RWPE2 (cell line): ENCODE measurements at regions not wholly inside any gene's neighbourhood (a gene's known extent, or its start where the extent isn't known, plus 50 kb on each side); places are given as distances from the start of the nearest gene placed in this dataset.
"Not testable (repeated sequence)": the region's sequence is repeated elsewhere in the genome, so short reads cannot be mapped to it uniquely, and the experiment has no call there.

Source experiments
- ATAC-seq: fragments of 200-7000 bp; cut with Tn5 transposase; 3 replicates; pipeline ENCODE4 v1.9.1; 2021; ENCODE audit warnings: low read depth
- DNase-seq: peaks from one replicate; pipeline ENCODE4 v3.0.0-alpha.2; 2020; ENCODE audit warnings: low spot score
- H3K27ac ChIP-seq: fragments of 450-650 bp; 2 replicates; pipeline ENCODE4 v1.5.1; 2017; ENCODE audit warnings: mild to moderate bottlenecking; ENCODE audit not compliant: poor library complexity, severe bottlenecking
- H3K27me3 ChIP-seq: fragments of 250-450 bp; sonication (Bioruptor Pico); 2 replicates; pipeline ENCODE4 v1.5.1; 2021; ENCODE audit warnings: mild to moderate bottlenecking, moderate library complexity; ENCODE audit not compliant: insufficient read depth, poor library complexity, severe bottlenecking
- H3K36me3 ChIP-seq: fragments of 250-450 bp; sonication (Bioruptor Pico); 2 replicates; pipeline ENCODE4 v1.5.1; 2020; ENCODE audit warnings: low read depth, mild to moderate bottlenecking, moderate library complexity
- H3K4me1 ChIP-seq: fragments of 250-450 bp; sonication (Bioruptor Pico); 2 replicates; pipeline ENCODE4 v1.5.1; 2021; ENCODE audit warnings: mild to moderate bottlenecking, moderate library complexity; ENCODE audit not compliant: insufficient read depth, poor library complexity, severe bottlenecking
- H3K4me3 ChIP-seq: fragments of 250-450 bp; sonication (Bioruptor Pico); 2 replicates; pipeline ENCODE4 v1.5.1; 2021; ENCODE audit warnings: mild to moderate bottlenecking, moderate library complexity; ENCODE audit not compliant: severe bottlenecking
- H3K9me3 ChIP-seq: fragments of 250-450 bp; sonication (Bioruptor Pico); 2 replicates; pipeline ENCODE4 v1.5.1; 2021; ENCODE audit warnings: mild to moderate bottlenecking, moderate library complexity; ENCODE audit not compliant: severe bottlenecking
- CTCF ChIP-seq: fragments of 450-650 bp; IDR thresholded peaks from one replicate; pipeline ENCODE4 v1.5.1; 2017; ENCODE audit warnings: mild to moderate bottlenecking, moderate library complexity; ENCODE audit not compliant: poor library complexity, severe bottlenecking

- H3K27ac ChIP-seq: no peak overlapping the region
- ATAC-seq (no peak), DNase-seq (no peak)
- H3K4me1 ChIP-seq: no peaks in the 10 kb centered on the region
- H3K27me3 ChIP-seq: no peaks in the 10 kb centered on the region
- no peak overlapping the region for H3K4me3 ChIP-seq
- H3K9me3 ChIP-seq: no peaks in the 10 kb centered on the region
- TF ChIP-seq CTCF: no peak
- H3K36me3 ChIP-seq: no peaks in the 10 kb centered on the region
These were observed 58.4 kb upstream of the FOXE1 start for GRCh38 chr9:97794666-97795065.

- not testable (repeated sequence) for H3K9me3 ChIP-seq, H3K4me3 ChIP-seq, H3K4me1 ChIP-seq, H3K36me3 ChIP-seq, H3K27me3 ChIP-seq, DNase-seq, ATAC-seq, H3K27ac ChIP-seq
These were observed 56.9 kb upstream of the FOXE1 start for GRCh38 chr9:97796176-97796575.

GRCh38 chr9:97801180-97801579, 51.8 kb upstream of the FOXE1 start:
- ATAC-seq: no peak
- no peaks in the 10 kb centered on the region for H3K9me3 ChIP-seq
- no peak for DNase-seq
- no peak overlapping the region for H3K4me3 ChIP-seq
- no peaks in the 10 kb centered on the region for H3K27me3 ChIP-seq
- TF ChIP-seq CTCF: no peak
- no peak overlapping the region for H3K27ac ChIP-seq
- H3K36me3 ChIP-seq: no peaks in the 10 kb centered on the region
- peaks cover 15% of the 10 kb centered on the region for H3K4me1 ChIP-seq

- DNase-seq (peak; percentile 78), ATAC-seq (peak; percentile 96)
- Histone ChIP-seq H3K9me3 (no peaks in the 10 kb centered on the region), H3K4me1 (peaks cover 15% of the 10 kb centered on the region), H3K27ac (peak overlapping the region; percentile 57), H3K4me3 (no peak overlapping the region), H3K27me3 (no peaks in the 10 kb centered on the region), H3K36me3 (no peaks in the 10 kb centered on the region)
- no peak for TF ChIP-seq CTCF
These were observed 50.8 kb upstream of the FOXE1 start for GRCh38 chr9:97802276-97802675.

- peak; percentile 39 for TF ChIP-seq CTCF
- Histone ChIP-seq H3K27ac (peak overlapping the region; percentile 57), H3K9me3 (no peaks in the 10 kb centered on the region), H3K4me3 (peak overlapping the region; percentile 53), H3K36me3 (no peaks in the 10 kb centered on the region), H3K4me1 (peaks cover 18% of the 10 kb centered on the region), H3K27me3 (no peaks in the 10 kb centered on the region)
- DNase-seq (peak; percentile 75), ATAC-seq (peak; percentile 57)
These were observed 49.6 kb upstream of the FOXE1 start for GRCh38 chr9:97803167-97804058.
